ENCODE measurements at regions not wholly inside any gene's neighbourhood (a gene's known extent, or its start where the extent isn't known, plus 50 kb on each side); places are given as distances from the start of the nearest gene placed in this dataset.

GRCh38 chr5:89036166-89036565 is 153.2 kb upstream of the MEF2C start:
- H3K36me3 ChIP-seq (ENCODE audit: control insufficient read depth in 2 of 2, extremely low read depth in 1 of 2, insufficient read depth in 2 of 2, low read length in 2 of 2), result no peaks in the 10 kb centered on the region
- no peak overlapping the region for H3K4me2 ChIP-seq (ENCODE audit: insufficient read depth, low read length)
- H3K9me1 ChIP-seq (replicated peaks; ENCODE audit: control insufficient read depth, extremely low read depth, insufficient read depth, low read length), result no peaks in the 10 kb centered on the region
- dilution Hi-C loops (cut with MboI; ENCODE audit: extremely low pct_ligation_motif_present, low sequenced_read_pairs) (no loop called here), intact Hi-C loops (cut with micrococcal nuclease) (no loop called here)
- H3K27me3 ChIP-seq (ENCODE audit: control insufficient read depth in 2 of 2, insufficient read depth in 2 of 2, low read length in 2 of 2), result peaks cover 0 to 2% of the 10 kb centered on the region in 2 experiments
- H3K79me2 ChIP-seq (ENCODE audit: control insufficient read depth, insufficient read depth, low read length), result no peaks in the 10 kb centered on the region
- no peaks in the 10 kb centered on the region for H4K20me1 ChIP-seq (replicated peaks; ENCODE audit: control insufficient read depth, extremely low read depth, insufficient read depth, low read length)
- POLR2A ChIA-PET, result no interaction called here
- no peaks in the 10 kb centered on the region for H3K9me3 ChIP-seq (replicated peaks; ENCODE audit: control insufficient read depth, insufficient read depth, low read length)
- no peak for TF ChIP-seq EZH2 (IDR thresholded peaks at IDR 0.05; ENCODE audit: borderline replicate concordance, low read depth, low read length, severe bottlenecking)
- TF ChIP-seq MAX (IDR thresholded peaks at IDR 0.05; ENCODE audit: insufficient read depth, insufficient read length), result no peak
- TF ChIP-seq CTCF (IDR thresholded peaks at IDR 0.05; ENCODE audit: extremely low read depth in 1 of 2, insufficient read depth in 1 of 2, low read depth in 1 of 2, low read length in 2 of 2), result no peak
- no peak for TF ChIP-seq FOS (IDR thresholded peaks at IDR 0.05; ENCODE audit: borderline replicate concordance, insufficient read depth, low read length)
- TF ChIP-seq JUN (IDR thresholded peaks at IDR 0.05; ENCODE audit: borderline replicate concordance, insufficient read depth, insufficient read length, low read depth), result no peak
- TF ChIP-seq MYC (IDR thresholded peaks at IDR 0.05; ENCODE audit: low read depth, low read length), result no peak
- no peak for TF ChIP-seq GATA2 (IDR thresholded peaks at IDR 0.05; ENCODE audit: insufficient read depth, insufficient read length, low read depth, low read length)
- no peak overlapping the region for H3K4me3 ChIP-seq (replicated peaks in 1 of 3; ENCODE audit: insufficient read depth in 1 of 3, low read depth in 1 of 3, low read length in 3 of 3)
- FAIRE-seq, result no peak
- H3K27ac ChIP-seq (ENCODE audit: insufficient read depth, low read depth, low read length), result no peak overlapping the region
- DNase-seq (ENCODE audit: low read depth, low spot score), result no peak
- BruUV-seq (replicated peaks), result no TSS peak
- no peak overlapping the region for H3K9ac ChIP-seq (replicated peaks; ENCODE audit: extremely low read depth, insufficient read depth, low read length)
- CTCF ChIA-PET, result no interaction called here
- H2AFZ ChIP-seq (ENCODE audit: low read depth, low read length), result no peak overlapping the region
- no peaks in the 10 kb centered on the region for H3K4me1 ChIP-seq (ENCODE audit: control insufficient read depth, extremely low read depth, insufficient read depth, low read length)

Measured in endothelial cell of umbilical vein (primary cell).